ENCODE measurements at regions not wholly inside any gene's neighbourhood (a gene's known extent, or its start where the extent isn't known, plus 50 kb on each side); places are given as distances from the start of the nearest gene placed in this dataset.

- Histone ChIP-seq H3K4me3 (no peak overlapping the region), H3K9me3 (peaks cover 0 to 8% (median 3%) of the 10 kb centered on the region in 4 donors), H3K27ac (no peak overlapping the region), H3K36me3 (no peaks in the 10 kb centered on the region), H3K27me3 (no peaks in the 10 kb centered on the region), H3K4me1 (no peaks in the 10 kb centered on the region)
- intact Hi-C loops (cut with DNase I; ENCODE audit: low total_unique reads), result no loop called here
- TF ChIP-seq EP300 (IDR thresholded peaks at IDR 0.05), result no peak
- no peak for TF ChIP-seq POLR2A (IDR thresholded peaks at IDR 0.05)
- TF ChIP-seq POLR2AphosphoS5 (IDR thresholded peaks at IDR 0.05), result no peak
- no peak for DNase-seq
Measured at GRCh38 chr11:92424281-92424680, 199.7 kb downstream of the FAT3 start.

GRCh38 chr11:92425127-92425526, 200.5 kb downstream of the FAT3 start:
- no peak for DNase-seq
- TF ChIP-seq CTCF (IDR thresholded peaks at IDR 0.05) (no peak), POLR2AphosphoS5 (IDR thresholded peaks at IDR 0.05) (no peak), POLR2A (IDR thresholded peaks at IDR 0.05) (no peak)
- no peaks in the 10 kb centered on the region for H3K36me3 ChIP-seq
- intact Hi-C loops (cut with DNase I; ENCODE audit: low total_unique reads), result no loop called here
- H3K9me3 ChIP-seq, result peaks cover 0 to 11% (median 8%) of the 10 kb centered on the region in 4 donors
- no peak overlapping the region for H3K4me3 ChIP-seq
- H3K27me3 ChIP-seq, result no peaks in the 10 kb centered on the region
- no peak overlapping the region for H3K27ac ChIP-seq
- WGBS, 5 donors, result 71 to 76% (median 74%) methylated on average over 6 of the region's 6 CpGs
- no peaks in the 10 kb centered on the region for H3K4me1 ChIP-seq

- no peak for DNase-seq
- Histone ChIP-seq H3K36me3 (no peaks in the 10 kb centered on the region), H3K4me3 (no peak overlapping the region), H3K4me1 (no peaks in the 10 kb centered on the region), H3K27me3 (no peaks in the 10 kb centered on the region), H3K27ac (no peak overlapping the region), H3K9me3 (peaks cover 0 to 11% (median 8%) of the 10 kb centered on the region in 4 donors)
- 48 to 80% (median 65%) methylated on average over 3 to 4 of the region's 4 CpGs for WGBS, 5 donors
- intact Hi-C loops (cut with DNase I; ENCODE audit: low total_unique reads), result no loop called here
- TF ChIP-seq EP300 (IDR thresholded peaks at IDR 0.05) (no peak), POLR2A (IDR thresholded peaks at IDR 0.05) (no peak), CTCF (IDR thresholded peaks at IDR 0.05) (no peak), POLR2AphosphoS5 (IDR thresholded peaks at IDR 0.05) (no peak)
Measured at GRCh38 chr11:92432515-92432914, 207.9 kb downstream of the FAT3 start.

- H3K36me3 ChIP-seq, result no peaks in the 10 kb centered on the region
- intact Hi-C loops (cut with DNase I; ENCODE audit: low total_unique reads), result no loop called here
- H3K9me3 ChIP-seq, result no peaks in the 10 kb centered on the region
- H3K4me3 ChIP-seq, result no peak overlapping the region
- TF ChIP-seq POLR2A (IDR thresholded peaks at IDR 0.05), result no peak
- TF ChIP-seq EP300 (IDR thresholded peaks at IDR 0.05), result no peak
- TF ChIP-seq POLR2AphosphoS5 (IDR thresholded peaks at IDR 0.05), result no peak
- TF ChIP-seq CTCF (IDR thresholded peaks at IDR 0.05), result no peak
- no peaks in the 10 kb centered on the region for H3K4me1 ChIP-seq
- no peak overlapping the region for H3K27ac ChIP-seq
- no peaks in the 10 kb centered on the region for H3K27me3 ChIP-seq
- 78 to 87% (median 82%) methylated on average over 8 of the region's 8 CpGs for WGBS, 5 donors
- no peak for DNase-seq
Measured at GRCh38 chr11:92436034-92436920, 211.7 kb downstream of the FAT3 start.

- Histone ChIP-seq H3K36me3 (no peaks in the 10 kb centered on the region), H3K27ac (no peak overlapping the region), H3K27me3 (no peaks in the 10 kb centered on the region), H3K4me1 (no peaks in the 10 kb centered on the region), H3K9me3 (no peaks in the 10 kb centered on the region), H3K4me3 (no peak overlapping the region)
- intact Hi-C loops (cut with DNase I; ENCODE audit: low total_unique reads), result no loop called here
- 53 to 69% (median 67%) methylated on average over 1 of the region's 1 CpG for WGBS, 5 donors
- DNase-seq, result no peak
- TF ChIP-seq POLR2A (IDR thresholded peaks at IDR 0.05) (no peak), EP300 (IDR thresholded peaks at IDR 0.05) (no peak), POLR2AphosphoS5 (IDR thresholded peaks at IDR 0.05) (no peak), CTCF (IDR thresholded peaks at IDR 0.05) (no peak)
Measured at GRCh38 chr11:92439133-92439532, 214.5 kb downstream of the FAT3 start.

Measured in stomach (tissue), 8 donors.